Esophagus squamous epithelium (tissue), 5 donors: ENCODE measurements at regions not wholly inside any gene's neighbourhood (a gene's known extent, or its start where the extent isn't known, plus 50 kb on each side); places are given as distances from the start of the nearest gene placed in this dataset.

ENCODE experiments used
- DNase-seq: peaks from one replicate; lab custom pipeline; 2025; lab: John Stamatoyannopoulos, UW
- H3K27ac ChIP-seq, 4 donors: fragments of 200-600 bp; sonication (generic); one replicate each; pipeline ENCODE4 v1.5.1; 2016 to 2019; ENCODE audit warnings: mild to moderate bottlenecking in 1 of 4
- H3K27me3 ChIP-seq, 4 donors: fragments of 200-600 bp; sonication (generic); 1 replicate in 3 of 4; 2 replicates in 1 of 4; pipeline versions ENCODE4 v1.5.1 to v1.6.0; 2017 to 2021; ENCODE audit warnings: antibody characterized with exemption in 1 of 4
- H3K36me3 ChIP-seq, 3 donors: fragments of 200-600 bp; sonication (generic); one replicate each; pipeline ENCODE4 v1.5.1; 2016 to 2019
- H3K4me1 ChIP-seq, 3 donors: fragments of 200-600 bp; sonication (generic); one replicate each; pipeline ENCODE4 v1.5.1; 2017 to 2019
- H3K4me3 ChIP-seq, 4 donors: fragments of 200-600 bp; sonication (generic); 1 replicate in 3 of 4; 2 replicates in 1 of 4; pipeline ENCODE4 v1.5.1; 2016 to 2019; ENCODE audit warnings: mild to moderate bottlenecking in 2 of 4, moderate library complexity in 1 of 4
- H3K9me3 ChIP-seq, 3 donors: fragments of 200-600 bp; sonication (generic); one replicate each; pipeline ENCODE4 v1.5.1; 2016 to 2019
- CTCF ChIP-seq, 6 experiments: fragments of 450-650 bp in 4 of 6; fragments of 200-600 bp in 2 of 6; sonication (generic) in 2 of 6; IDR thresholded peaks; one replicate each; pipeline ENCODE4 v1.5.1; 2016 to 2019; ENCODE audit warnings: antibody characterized with exemption in 6 of 6, mild to moderate bottlenecking in 4 of 6, moderate library complexity in 4 of 6
- POLR2A ChIP-seq, 4 donors: fragments of 450-650 bp; IDR thresholded peaks; one replicate each; pipeline ENCODE4 v1.6.1; 2017; ENCODE audit warnings: antibody characterized with exemption in 4 of 4, mild to moderate bottlenecking in 4 of 4, moderate library complexity in 3 of 4
- WGBS, 2 donors: methylation state at CpG; one replicate each; pipeline ENCODE4 v1.1.5; 2018; 5-methylcytosine and 5-hydroxymethylcytosine counted together
- intact Hi-C: fragments of 100-400 bp; cut with DNase I; formaldehyde crosslinking; loops from one replicate; pipeline ENCODE4 v1.15.0; 2022
- donor health status: DM: yes; HTN: yes; CAD: no.

- Histone ChIP-seq H3K4me3 (no peak overlapping the region), H3K27me3 (no peaks in the 10 kb centered on the region), H3K27ac (no peak overlapping the region), H3K9me3 (no peaks in the 10 kb centered on the region), H3K4me1 (peaks cover 0 to 25% (median 23%) of the 10 kb centered on the region in 3 donors), H3K36me3 (no peaks in the 10 kb centered on the region)
- WGBS, 2 donors = 91 to 96% methylated on average over 2 to 3 of the region's 3 CpGs
- intact Hi-C loops = no loop called here
- TF ChIP-seq POLR2A (IDR thresholded peaks at IDR 0.05) = no peak
- no peak for TF ChIP-seq CTCF (IDR thresholded peaks at IDR 0.05)
- DNase-seq = no peak
Measured at GRCh38 chr2:100194951-100195350, 52.6 kb upstream of the AFF3 start.

- TF ChIP-seq POLR2A (IDR thresholded peaks at IDR 0.05) (no peak), CTCF (IDR thresholded peaks at IDR 0.05) (no peak)
- H3K4me1 ChIP-seq = peaks cover 0 to 16% (median 16%) of the 10 kb centered on the region in 3 donors
- peak overlapping the region in 2 of 4 donors; percentile 36 to 58 for H3K27ac ChIP-seq
Measured at GRCh38 chr2:100193291-100193710, 50.9 kb upstream of the AFF3 start.

GRCh38 chr2:100192825-100193224, 50.4 kb upstream of the AFF3 start:
- peaks cover 0 to 11% (median 11%) of the 10 kb centered on the region in 3 donors for H3K4me1 ChIP-seq
- H3K27ac ChIP-seq = peak overlapping the region in 2 of 4 donors; percentile 36 to 58
- DNase-seq = no peak
- no peaks in the 10 kb centered on the region for H3K9me3 ChIP-seq
- no peaks in the 10 kb centered on the region for H3K27me3 ChIP-seq
- no peak overlapping the region for H3K4me3 ChIP-seq
- WGBS, 2 donors = 39 to 59% methylated on average over 3 to 4 of the region's 4 CpGs
- intact Hi-C loops = no loop called here
- H3K36me3 ChIP-seq = no peaks in the 10 kb centered on the region
- TF ChIP-seq POLR2A (IDR thresholded peaks at IDR 0.05) (no peak), CTCF (IDR thresholded peaks at IDR 0.05) (no peak)

More at GRCh38 chr2:100193291-100193710, 50.9 kb upstream of the AFF3 start:
- DNase-seq = no peak
- WGBS, 2 donors = 54 to 68% methylated on average over 6 of the region's 6 CpGs
- Histone ChIP-seq H3K4me3 (no peak overlapping the region), H3K27me3 (no peaks in the 10 kb centered on the region), H3K9me3 (no peaks in the 10 kb centered on the region), H3K36me3 (no peaks in the 10 kb centered on the region)
- intact Hi-C loops = no loop called here

GRCh38 chr2:100192300-100192699, 49.9 kb upstream of the AFF3 start:
- DNase-seq = no peak

More at GRCh38 chr2:100192300-100192699, 49.9 kb upstream of the AFF3 start:
- Histone ChIP-seq H3K9me3 (no peaks in the 10 kb centered on the region), H3K36me3 (no peaks in the 10 kb centered on the region), H3K27ac (no peak overlapping the region), H3K4me1 (peaks cover 0 to 6% (median 6%) of the 10 kb centered on the region in 3 donors), H3K4me3 (no peak overlapping the region), H3K27me3 (no peaks in the 10 kb centered on the region)
- TF ChIP-seq CTCF (IDR thresholded peaks at IDR 0.05) = no peak
- no peak for TF ChIP-seq POLR2A (IDR thresholded peaks at IDR 0.05)
- WGBS, 2 donors = 94 to 98% methylated on average over 3 of the region's 3 CpGs
- intact Hi-C loops = no loop called here
